ENCODE measurements at regions not wholly inside any gene's neighbourhood (a gene's known extent, or its start where the extent isn't known, plus 50 kb on each side); places are given as distances from the start of the nearest gene placed in this dataset.

DNA sequence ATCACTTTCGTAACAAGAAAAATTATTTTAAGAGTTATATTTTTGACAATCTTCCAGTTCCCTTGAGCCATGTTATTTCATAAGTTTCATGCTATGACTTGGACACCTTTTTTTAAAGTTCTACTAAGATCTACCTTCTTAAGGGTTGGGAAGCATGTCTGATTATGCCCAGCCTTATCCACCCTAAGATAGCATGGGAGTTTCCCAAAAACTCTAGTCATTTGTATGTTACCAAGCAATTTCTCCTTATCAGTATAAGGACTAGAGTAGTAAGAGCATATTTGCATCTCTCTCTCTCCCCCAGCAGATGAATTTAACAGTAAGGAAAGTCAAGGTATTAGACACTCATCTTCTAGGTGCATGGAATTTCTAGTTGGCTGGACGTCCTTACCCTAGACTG is 85.1 kb upstream of the NTRK3 start:
- TF ChIP-seq, protein P1, sequence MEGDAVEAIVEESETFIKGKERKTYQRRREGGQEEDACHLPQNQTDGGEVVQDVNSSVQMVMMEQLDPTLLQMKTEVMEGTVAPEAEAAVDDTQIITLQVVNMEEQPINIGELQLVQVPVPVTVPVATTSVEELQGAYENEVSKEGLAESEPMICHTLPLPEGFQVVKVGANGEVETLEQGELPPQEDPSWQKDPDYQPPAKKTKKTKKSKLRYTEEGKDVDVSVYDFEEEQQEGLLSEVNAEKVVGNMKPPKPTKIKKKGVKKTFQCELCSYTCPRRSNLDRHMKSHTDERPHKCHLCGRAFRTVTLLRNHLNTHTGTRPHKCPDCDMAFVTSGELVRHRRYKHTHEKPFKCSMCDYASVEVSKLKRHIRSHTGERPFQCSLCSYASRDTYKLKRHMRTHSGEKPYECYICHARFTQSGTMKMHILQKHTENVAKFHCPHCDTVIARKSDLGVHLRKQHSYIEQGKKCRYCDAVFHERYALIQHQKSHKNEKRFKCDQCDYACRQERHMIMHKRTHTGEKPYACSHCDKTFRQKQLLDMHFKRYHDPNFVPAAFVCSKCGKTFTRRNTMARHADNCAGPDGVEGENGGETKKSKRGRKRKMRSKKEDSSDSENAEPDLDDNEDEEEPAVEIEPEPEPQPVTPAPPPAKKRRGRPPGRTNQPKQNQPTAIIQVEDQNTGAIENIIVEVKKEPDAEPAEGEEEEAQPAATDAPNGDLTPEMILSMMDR (IDR thresholded peaks at IDR 0.05), result no peak
- TF ChIP-seq POLR2A (IDR thresholded peaks at IDR 0.05), result no peak
